Right forelimb (tissue), 1 donor: ENCODE measurements at regions not wholly inside any gene's neighbourhood (a gene's known extent, or its start where the extent isn't known, plus 50 kb on each side); places are given as distances from the start of the nearest gene placed in this dataset.
"Not testable (repeated sequence)": the region's sequence is repeated elsewhere in the genome, so short reads cannot be mapped to it uniquely, and the experiment has no call there.

Source experiments
- DNase-seq: peaks from one replicate; pipeline ENCODE4 v3.0.0-alpha.2; 2018

DNA sequence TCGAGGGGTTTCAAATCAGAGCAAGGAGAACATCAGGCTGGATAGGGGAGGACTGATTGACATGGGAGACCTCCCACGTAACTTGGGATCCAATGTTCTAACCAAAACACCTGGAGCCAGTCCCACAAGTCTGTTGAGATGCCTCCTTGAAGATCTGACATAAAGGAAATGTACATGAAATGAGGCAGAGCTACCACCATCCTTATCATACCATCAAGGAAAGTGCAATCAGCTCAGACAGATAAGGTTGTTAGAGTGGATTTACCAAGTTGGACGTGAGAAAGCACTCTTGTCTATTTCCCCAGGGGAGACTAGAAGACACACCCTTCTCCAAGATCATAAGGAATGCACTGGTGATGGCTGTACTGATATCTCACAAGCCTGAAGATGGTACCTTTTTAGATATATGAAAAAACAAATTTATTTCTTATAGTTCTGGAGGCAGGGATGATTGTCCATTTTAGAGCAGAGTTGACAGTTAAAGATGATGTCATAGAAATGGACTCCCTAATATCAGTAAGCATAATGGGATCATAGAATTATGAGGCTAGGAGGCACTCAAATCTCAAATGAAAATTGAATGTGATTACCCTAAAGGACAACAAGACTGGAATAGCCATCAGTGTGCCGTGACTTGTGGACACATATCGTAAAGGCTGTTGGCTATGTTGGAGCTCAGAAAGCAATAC, 129.1 kb upstream of the RAB4A start:
- DNase-seq: no peak

DNA sequence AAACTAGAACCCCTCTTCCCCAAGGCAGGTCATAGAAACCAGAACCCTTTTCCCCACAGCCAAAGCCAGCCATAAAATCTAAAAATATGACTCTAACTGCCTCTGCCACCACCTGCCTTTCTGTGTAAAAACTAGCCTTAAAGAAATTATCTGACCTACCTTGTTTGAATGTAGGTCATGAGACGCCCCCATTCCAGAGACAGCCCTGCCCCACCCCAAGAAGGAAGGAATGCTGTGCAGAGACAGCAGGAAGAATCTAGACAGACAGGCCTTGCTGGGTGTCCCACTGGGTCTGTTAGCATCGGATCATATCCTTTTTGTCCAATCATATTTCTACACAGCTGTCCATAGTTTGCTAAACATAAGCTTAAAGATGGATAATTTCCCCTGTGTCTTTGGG, 128.4 kb upstream of the RAB4A start:
- no peak for DNase-seq

- DNase-seq: no peak
Observed at GRCh38 chr1:229146647-229147046, 124.3 kb upstream of the RAB4A start.

- no peak for DNase-seq
Observed at GRCh38 chr1:229147072-229147471, 123.8 kb upstream of the RAB4A start.

DNA sequence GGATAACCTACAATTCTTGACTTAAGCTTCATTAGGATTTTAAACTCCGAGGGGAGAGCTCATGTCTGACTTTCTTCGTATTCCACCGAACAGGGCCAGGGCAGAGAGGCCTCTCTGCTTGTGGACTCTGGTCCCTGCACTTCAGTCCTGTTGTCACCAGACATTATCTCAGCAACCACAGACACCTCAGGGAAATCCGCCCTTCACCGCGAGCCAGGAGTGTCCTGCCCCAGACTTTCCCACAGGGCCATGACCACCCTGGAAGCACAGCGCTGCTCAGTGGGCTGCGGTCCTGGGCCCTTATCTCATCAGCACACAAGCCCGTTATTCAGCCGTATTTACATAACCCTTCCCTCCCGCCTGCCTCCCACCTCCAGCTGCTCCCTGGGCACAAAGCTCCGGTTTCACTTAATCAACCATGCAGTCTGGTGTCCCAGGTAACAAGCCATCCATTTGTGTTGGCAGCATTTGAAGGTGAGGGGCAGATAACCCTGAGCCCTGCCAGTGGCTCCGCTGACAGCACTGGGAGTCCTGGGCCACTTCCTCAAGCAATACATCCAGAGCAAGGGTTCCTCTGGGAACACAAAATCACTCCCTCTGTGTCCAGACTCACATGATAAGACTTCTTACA, 122.8 kb upstream of the RAB4A start:
- no peak for DNase-seq

DNA sequence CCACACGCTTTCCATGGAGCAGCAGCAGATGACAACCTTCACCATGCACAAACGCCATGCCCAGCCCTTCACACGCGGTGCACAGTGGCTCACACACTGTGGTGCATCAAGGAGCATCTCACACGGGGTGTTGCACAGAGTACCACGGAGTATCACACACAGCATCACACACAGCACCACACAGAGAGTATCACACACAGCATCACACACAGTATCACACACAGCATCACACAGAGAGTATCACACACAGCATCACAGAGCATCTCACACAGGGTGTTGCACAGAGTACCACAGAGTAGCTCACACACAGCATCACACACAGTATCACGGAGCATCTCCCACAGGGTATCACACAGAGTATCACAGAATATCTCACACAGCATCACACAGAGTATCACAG, 122.2 kb upstream of the RAB4A start:
- DNase-seq: no peak

GRCh38 chr1:229149435-229149834, 121.5 kb upstream of the RAB4A start:
- DNase-seq: no peak

DNA sequence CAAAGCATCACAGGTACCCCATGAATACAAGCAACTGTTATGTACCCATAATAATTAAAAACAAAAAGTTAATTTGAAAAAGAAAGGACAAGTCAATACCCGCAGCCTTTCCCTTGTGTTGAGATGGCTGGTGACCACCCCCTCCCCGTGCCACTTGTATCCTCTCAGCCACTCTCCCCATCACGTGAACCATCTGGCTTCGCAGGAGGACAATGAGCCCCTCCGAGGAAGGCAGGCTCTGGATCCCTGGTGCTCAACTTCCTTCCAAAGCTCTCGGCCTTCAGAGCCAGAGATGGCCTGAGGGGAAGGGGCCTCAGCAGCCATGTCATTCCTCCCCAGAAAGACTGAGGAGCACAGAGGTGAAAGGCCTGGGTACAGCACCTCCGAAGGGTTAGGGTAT, 120.4 kb upstream of the RAB4A start:
- DNase-seq: no peak

DNA sequence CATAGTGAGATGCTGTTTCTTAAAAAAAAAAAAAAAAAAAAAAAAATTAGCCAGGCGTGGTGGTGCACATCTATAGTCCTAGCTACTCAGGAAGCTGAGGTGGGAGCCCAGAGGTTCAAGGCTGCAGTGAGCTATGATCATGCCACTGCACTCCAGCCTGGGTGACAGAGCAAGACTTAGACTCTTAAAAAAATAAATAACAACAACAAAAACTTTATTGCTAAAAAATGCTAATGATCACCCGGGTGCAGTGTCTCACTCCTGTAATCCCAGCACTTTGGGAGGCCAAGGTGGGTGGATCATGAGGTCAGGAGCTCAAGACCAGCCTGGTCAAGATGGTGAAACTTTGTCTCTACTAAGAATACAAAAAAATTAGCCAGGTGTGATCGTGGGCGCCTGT, 119.5 kb upstream of the RAB4A start:
- DNase-seq: not testable (repeated sequence)

GRCh38 chr1:229152311-229152710, 118.6 kb upstream of the RAB4A start:
- no peak for DNase-seq

GRCh38 chr1:229153955-229154548, 116.9 kb upstream of the RAB4A start:
- DNase-seq: no peak

DNA sequence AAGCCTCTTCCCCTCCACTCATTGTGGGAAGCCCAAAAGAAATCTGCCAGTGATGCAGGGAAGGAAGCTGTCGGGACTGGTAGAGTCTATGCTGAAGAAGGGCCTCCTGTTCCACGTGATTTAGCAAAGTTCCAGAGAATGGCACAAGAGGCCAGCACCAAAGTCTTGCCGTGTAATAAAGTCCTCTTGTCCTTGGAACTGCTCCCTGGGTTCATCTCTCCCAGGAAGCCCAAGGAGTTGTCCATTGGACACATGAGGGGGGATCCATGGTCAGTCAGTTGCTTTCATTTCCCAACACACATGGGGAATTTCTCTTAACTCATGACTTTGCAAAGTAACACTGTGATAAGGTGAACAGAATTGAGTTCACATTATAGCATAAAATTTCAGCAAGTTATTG, 116.1 kb upstream of the RAB4A start:
- DNase-seq: no peak

DNA sequence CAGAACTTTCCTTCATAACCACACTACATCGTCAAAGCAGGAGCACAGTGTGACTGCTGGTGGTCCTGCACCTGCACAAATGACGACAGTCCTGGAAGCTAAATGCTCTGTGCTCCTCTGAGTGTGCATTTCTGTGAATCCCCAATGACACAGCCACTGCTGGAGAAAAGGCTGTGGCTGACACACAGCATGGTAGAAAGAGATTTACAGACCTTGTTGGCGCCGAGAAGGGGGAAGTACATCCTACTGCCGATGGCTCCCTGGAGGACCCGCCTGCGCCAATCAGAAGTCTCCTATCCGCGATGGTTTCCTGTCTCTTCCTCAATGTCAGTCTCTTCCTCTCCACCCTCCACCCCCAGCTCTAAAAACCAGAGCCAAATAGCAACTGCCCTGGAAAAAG, 115.4 kb upstream of the RAB4A start:
- peak; percentile 75 for DNase-seq

GRCh38 chr1:229156872-229157271, 114.0 kb upstream of the RAB4A start:
- no peak for DNase-seq

GRCh38 chr1:229157480-229157879, 113.4 kb upstream of the RAB4A start:
- no peak for DNase-seq

DNA sequence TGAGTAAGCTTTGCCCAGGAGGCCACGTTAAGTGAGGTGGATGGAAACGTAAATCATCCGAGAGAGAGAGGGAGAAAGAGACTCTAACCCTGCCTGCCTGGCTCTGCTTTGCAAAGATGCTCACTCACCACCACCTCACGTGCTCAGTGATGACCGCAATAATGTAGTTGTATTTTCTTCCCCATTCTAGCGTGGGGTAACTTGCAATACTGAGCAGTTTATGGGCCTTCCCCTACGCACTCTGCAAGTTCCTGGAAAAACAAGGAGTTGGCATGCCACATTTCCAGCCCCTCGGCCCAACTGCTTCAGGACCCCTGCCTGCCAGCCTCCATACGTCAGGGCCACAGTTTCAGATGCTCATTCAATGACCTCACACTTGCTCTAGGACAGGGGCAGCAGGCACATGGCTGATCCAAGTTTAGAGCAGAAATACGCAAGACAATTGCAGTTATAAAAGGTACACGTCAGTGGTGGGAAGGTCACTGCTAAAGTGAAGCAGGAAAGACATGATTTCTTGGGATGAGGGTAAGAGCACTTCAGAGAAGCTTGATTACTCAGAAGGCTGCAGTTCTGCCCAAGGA, 112.5 kb upstream of the RAB4A start:
- DNase-seq: no peak

GRCh38 chr1:229158927-229159326, 112.0 kb upstream of the RAB4A start:
- no peak for DNase-seq

- no peak for DNase-seq
Observed at GRCh38 chr1:229159668-229160544, 111.0 kb upstream of the RAB4A start.

GRCh38 chr1:229161740-229162139, 109.2 kb upstream of the RAB4A start:
- no peak for DNase-seq

DNA sequence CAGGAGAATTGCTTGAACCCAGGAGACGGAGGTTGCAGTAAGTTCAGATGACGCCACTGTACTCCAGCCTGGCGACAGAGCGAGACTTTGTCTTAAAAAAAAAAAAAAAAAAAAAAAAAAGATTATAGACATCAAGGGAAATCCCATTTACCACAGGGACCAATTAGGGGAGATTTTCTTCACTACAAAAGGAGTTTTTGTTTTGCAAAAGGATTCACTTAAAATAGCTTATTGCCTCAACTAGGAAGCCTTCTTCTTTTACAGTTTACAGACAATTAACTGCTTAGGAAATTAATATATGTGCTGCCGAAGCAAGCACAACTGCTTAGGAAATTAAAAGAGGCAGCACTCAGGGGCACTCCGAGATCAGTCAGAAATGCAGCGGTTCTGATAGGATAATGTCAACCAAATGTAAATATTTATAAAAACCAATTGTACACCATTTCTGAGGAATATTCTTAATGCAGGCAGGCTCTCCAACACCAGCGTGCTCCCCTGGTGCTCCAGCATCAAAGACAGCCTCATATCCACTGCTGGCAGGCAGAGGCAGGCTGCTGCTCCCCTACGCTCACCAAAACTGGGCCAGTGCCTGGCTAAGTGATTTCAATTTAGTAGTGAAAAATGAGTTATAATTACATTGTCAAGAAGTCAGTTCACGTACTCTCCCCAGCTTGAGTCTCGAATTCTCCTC, 107.9 kb upstream of the RAB4A start:
- DNase-seq: no peak

DNA sequence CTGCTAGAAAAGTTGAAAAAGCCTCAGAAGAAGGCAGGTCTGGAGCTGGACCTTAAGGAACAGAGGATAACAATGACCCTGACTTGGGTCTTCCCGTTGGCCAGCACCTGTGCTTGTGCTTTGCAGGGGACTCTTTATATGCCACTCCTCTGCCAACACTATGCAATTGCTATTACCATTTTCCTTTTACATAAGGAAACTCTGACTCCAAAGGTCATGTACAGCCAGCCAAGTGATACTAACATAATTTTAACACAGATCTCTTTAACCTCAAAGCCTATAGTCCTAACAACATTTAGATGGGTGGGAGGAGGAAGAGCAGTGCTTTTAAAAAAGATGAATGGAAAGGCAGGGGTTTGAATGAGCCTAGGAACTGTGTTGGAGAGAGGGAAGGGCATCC, 106.6 kb upstream of the RAB4A start:
- DNase-seq: no peak
